ENCODE measurements at regions not wholly inside any gene's neighbourhood (a gene's known extent, or its start where the extent isn't known, plus 50 kb on each side); places are given as distances from the start of the nearest gene placed in this dataset.

GRCh38 chr3:5428607-5429516 lies 241.4 kb downstream of the EDEM1 start:
- no peak for DNase-seq (ENCODE audit: low read depth)

GRCh38 chr3:5429517-5429890 lies 242.0 kb downstream of the EDEM1 start:
- DNase-seq (ENCODE audit: low read depth): no peak

- no peak for DNase-seq (ENCODE audit: low read depth)
Observed at GRCh38 chr3:5430701-5431100, 243.2 kb downstream of the EDEM1 start.

GRCh38 chr3:5431146-5431545 lies 243.6 kb downstream of the EDEM1 start:
- DNase-seq (ENCODE audit: low read depth): no peak

GRCh38 chr3:5431811-5432378 lies 244.4 kb downstream of the EDEM1 start:
- no peak for DNase-seq (ENCODE audit: low read depth)

GRCh38 chr3:5437296-5437782 lies 249.8 kb downstream of the EDEM1 start:
- no peak for DNase-seq (ENCODE audit: low read depth)

- no peak for DNase-seq (ENCODE audit: low read depth)
Observed at GRCh38 chr3:5437783-5438323, 250.3 kb downstream of the EDEM1 start.

- DNase-seq (ENCODE audit: low read depth): no peak
Observed at GRCh38 chr3:5441401-5441800, 253.9 kb downstream of the EDEM1 start.

GRCh38 chr3:5442106-5442785 lies 254.7 kb downstream of the EDEM1 start:
- DNase-seq (ENCODE audit: low read depth): no peak

- DNase-seq (ENCODE audit: low read depth): no peak
Observed at GRCh38 chr3:5442786-5443138, 255.3 kb downstream of the EDEM1 start.

GRCh38 chr3:5444253-5444652 lies 256.7 kb downstream of the EDEM1 start:
- no peak for DNase-seq (ENCODE audit: low read depth)

- no peak for DNase-seq (ENCODE audit: low read depth)
Observed at GRCh38 chr3:5445676-5446201, 258.2 kb downstream of the EDEM1 start.

- no peak for DNase-seq (ENCODE audit: low read depth)
Observed at GRCh38 chr3:5448246-5448645, 260.7 kb downstream of the EDEM1 start.

- DNase-seq (ENCODE audit: low read depth): no peak
Observed at GRCh38 chr3:5448816-5449215, 261.3 kb downstream of the EDEM1 start.

GRCh38 chr3:5456199-5456598 lies 268.7 kb downstream of the EDEM1 start:
- DNase-seq (ENCODE audit: low read depth): no peak

GRCh38 chr3:5458526-5458925 lies 271.0 kb downstream of the EDEM1 start:
- DNase-seq (ENCODE audit: low read depth): no peak

GRCh38 chr3:5462086-5462485 lies 274.6 kb downstream of the EDEM1 start:
- no peak for DNase-seq (ENCODE audit: low read depth)

GRCh38 chr3:5463991-5464390 lies 276.5 kb downstream of the EDEM1 start:
- DNase-seq (ENCODE audit: low read depth): no peak

GRCh38 chr3:5464649-5465048 lies 277.1 kb downstream of the EDEM1 start:
- DNase-seq (ENCODE audit: low read depth): no peak

- no peak for DNase-seq (ENCODE audit: low read depth)
Observed at GRCh38 chr3:5465183-5465582, 277.7 kb downstream of the EDEM1 start.

GRCh38 chr3:5466065-5466464 lies 278.6 kb downstream of the EDEM1 start:
- no peak for DNase-seq (ENCODE audit: low read depth)

GRCh38 chr3:5466717-5467116 lies 279.2 kb downstream of the EDEM1 start:
- DNase-seq (ENCODE audit: low read depth): no peak

- DNase-seq (ENCODE audit: low read depth): no peak
Observed at GRCh38 chr3:5473471-5473870, 286.0 kb downstream of the EDEM1 start.

Data from stimulated activated CD8-positive, alpha-beta memory T cell treated with anti-CD3 and anti-CD28 coated beads, Interleukin-12 subunit alpha, Interleukin-12 subunit beta, amount 100 ng/mL, for 4 hours (primary cell).